Neural progenitor cell (in vitro differentiated cells): ENCODE measurements at regions not wholly inside any gene's neighbourhood (a gene's known extent, or its start where the extent isn't known, plus 50 kb on each side); places are given as distances from the start of the nearest gene placed in this dataset.

Experiments
- CTCF ChIP-seq: fragments of 200-600 bp; sonication (generic); IDR thresholded peaks from 2 replicates; pipeline ENCODE4 v1.5.1; 2017; ENCODE audit warnings: antibody characterized with exemption, mild to moderate bottlenecking
- EZH2 ChIP-seq: fragments of 200-600 bp; sonication (generic); IDR thresholded peaks from 2 replicates; pipeline ENCODE4 v1.6.1; 2017; ENCODE audit warnings: antibody characterized with exemption, mild to moderate bottlenecking, moderate library complexity
- EZH2phosphoT487 ChIP-seq: fragments of 200-600 bp; sonication (generic); IDR thresholded peaks from 2 replicates; pipeline ENCODE4 v1.6.1; 2017; ENCODE audit warnings: antibody characterized with exemption

- no peak for TF ChIP-seq CTCF
- TF ChIP-seq EZH2 = no peak
- TF ChIP-seq EZH2phosphoT487 = no peak
Measured at GRCh38 chr12:107169200-107169599, 75.9 kb upstream of the CRY1 start.
